Endothelial cell of umbilical vein (primary cell): ENCODE measurements at regions not wholly inside any gene's neighbourhood (a gene's known extent, or its start where the extent isn't known, plus 50 kb on each side); places are given as distances from the start of the nearest gene placed in this dataset.

Experiments used
- EZH2 ChIP-seq: IDR thresholded peaks from 2 replicates; pipeline ENCODE4 v1.6.1; 2012; ENCODE audit warnings: borderline replicate concordance, low read depth, mild to moderate bottlenecking, moderate library complexity, low read length, inconsistent platforms; ENCODE audit not compliant: severe bottlenecking
- FOS ChIP-seq: IDR thresholded peaks from 2 replicates; pipeline ENCODE4 v1.6.1; 2011; ENCODE audit warnings: mild to moderate bottlenecking, low read length, moderate library complexity, borderline replicate concordance; ENCODE audit not compliant: insufficient read depth
- JUN ChIP-seq: IDR thresholded peaks from 2 replicates; pipeline ENCODE4 v1.6.1; 2011; ENCODE audit warnings: borderline replicate concordance, low read depth; ENCODE audit not compliant: insufficient read length, insufficient read depth
- MAX ChIP-seq: IDR thresholded peaks from 2 replicates; pipeline ENCODE4 v1.6.1; 2011; ENCODE audit not compliant: insufficient read depth, insufficient read length
- MYC ChIP-seq: IDR thresholded peaks from one replicate; pipeline ENCODE4 v1.6.1; 2011; ENCODE audit warnings: mild to moderate bottlenecking, low read depth, low read length
- POLR2A ChIP-seq: IDR thresholded peaks from 2 replicates; pipeline ENCODE4 v1.6.1; 2012; ENCODE audit warnings: low read depth, mild to moderate bottlenecking, control low read depth, low read length
- POLR2AphosphoS5 ChIP-seq: IDR thresholded peaks from 2 replicates; pipeline ENCODE4 v1.6.1; 2012; ENCODE audit warnings: low read depth, mild to moderate bottlenecking, control low read depth, low read length, moderate library complexity; ENCODE audit not compliant: insufficient read depth
- TF ChIP-seq, protein P1 (sequence below), 2 donors: IDR thresholded peaks; 1 replicate in 1 of 2; 2 replicates in 1 of 2; pipeline ENCODE4 v1.5.1; 2011; ENCODE audit warnings: low read length in 2 of 2, mild to moderate bottlenecking in 2 of 2, moderate library complexity in 2 of 2, control low read depth in 1 of 2, inconsistent platforms in 1 of 2, low read depth in 1 of 2; ENCODE audit not compliant: insufficient read depth in 1 of 2; ENCODE audit errors: extremely low read depth in 1 of 2

GRCh38 chr3:147582642-147583041 lies 173.5 kb downstream of the ZIC1 start:
- TF ChIP-seq FOS (no peak), MYC (no peak), MAX (no peak), EZH2 (no peak), POLR2A (no peak), POLR2AphosphoS5 (no peak), JUN (no peak)
- TF ChIP-seq, protein P1, sequence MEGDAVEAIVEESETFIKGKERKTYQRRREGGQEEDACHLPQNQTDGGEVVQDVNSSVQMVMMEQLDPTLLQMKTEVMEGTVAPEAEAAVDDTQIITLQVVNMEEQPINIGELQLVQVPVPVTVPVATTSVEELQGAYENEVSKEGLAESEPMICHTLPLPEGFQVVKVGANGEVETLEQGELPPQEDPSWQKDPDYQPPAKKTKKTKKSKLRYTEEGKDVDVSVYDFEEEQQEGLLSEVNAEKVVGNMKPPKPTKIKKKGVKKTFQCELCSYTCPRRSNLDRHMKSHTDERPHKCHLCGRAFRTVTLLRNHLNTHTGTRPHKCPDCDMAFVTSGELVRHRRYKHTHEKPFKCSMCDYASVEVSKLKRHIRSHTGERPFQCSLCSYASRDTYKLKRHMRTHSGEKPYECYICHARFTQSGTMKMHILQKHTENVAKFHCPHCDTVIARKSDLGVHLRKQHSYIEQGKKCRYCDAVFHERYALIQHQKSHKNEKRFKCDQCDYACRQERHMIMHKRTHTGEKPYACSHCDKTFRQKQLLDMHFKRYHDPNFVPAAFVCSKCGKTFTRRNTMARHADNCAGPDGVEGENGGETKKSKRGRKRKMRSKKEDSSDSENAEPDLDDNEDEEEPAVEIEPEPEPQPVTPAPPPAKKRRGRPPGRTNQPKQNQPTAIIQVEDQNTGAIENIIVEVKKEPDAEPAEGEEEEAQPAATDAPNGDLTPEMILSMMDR (IDR thresholded peaks at IDR 0.05; ENCODE audit: extremely low read depth in 1 of 2, insufficient read depth in 1 of 2, low read depth in 1 of 2, low read length in 2 of 2), result no peak
